ENCODE measurements at regions not wholly inside any gene's neighbourhood (a gene's known extent, or its start where the extent isn't known, plus 50 kb on each side); places are given as distances from the start of the nearest gene placed in this dataset.

GRCh38 chr3:72003936-72004335 is 219.0 kb upstream of the PROK2 start:
- H3K36me3 ChIP-seq (ENCODE audit: low read length) = no peaks in the 10 kb centered on the region
- no peaks in the 10 kb centered on the region for H3F3A ChIP-seq (ENCODE audit: insufficient read depth)
- H3K4me2 ChIP-seq (ENCODE audit: low read depth, low read length, poor library complexity, severe bottlenecking) = no peak overlapping the region
- no peak overlapping the region for H3K9ac ChIP-seq (ENCODE audit: low read length)
- H4K20me1 ChIP-seq (ENCODE audit: low read depth, low read length) = no peaks in the 10 kb centered on the region
- no peak overlapping the region for H3K4me3 ChIP-seq (ENCODE audit: insufficient read depth, low read length, poor library complexity, severe bottlenecking)
- H3K27me3 ChIP-seq (ENCODE audit: low read length) = no peaks in the 10 kb centered on the region
- TF ChIP-seq EZH2phosphoT487 (conservative IDR thresholded peaks at IDR 0.05; ENCODE audit: low read length) = no peak
- TF ChIP-seq CTCF (IDR thresholded peaks at IDR 0.05; ENCODE audit: insufficient read depth, low read length, poor library complexity, severe bottlenecking) = no peak
- H3K27ac ChIP-seq (ENCODE audit: low read depth, low read length) = no peak overlapping the region
- no peaks in the 10 kb centered on the region for H3K9me2 ChIP-seq (replicated peaks; ENCODE audit: insufficient read depth, low read length)
- no peak overlapping the region for H2AFZ ChIP-seq (ENCODE audit: low read depth, low read length, severe bottlenecking)
- no peaks in the 10 kb centered on the region for H3K9me3 ChIP-seq (ENCODE audit: insufficient read depth, low read length)
- H3K79me2 ChIP-seq (ENCODE audit: insufficient read depth, low read length) = no peaks in the 10 kb centered on the region

GRCh38 chr3:72001758-72002157 is 216.8 kb upstream of the PROK2 start:
- H3K4me3 ChIP-seq (ENCODE audit: insufficient read depth, low read length, poor library complexity, severe bottlenecking) = no peak overlapping the region
- no peaks in the 10 kb centered on the region for H3K27me3 ChIP-seq (ENCODE audit: low read length)
- no peak for TF ChIP-seq CTCF (IDR thresholded peaks at IDR 0.05; ENCODE audit: insufficient read depth, low read length, poor library complexity, severe bottlenecking)
- no peak for TF ChIP-seq EZH2phosphoT487 (conservative IDR thresholded peaks at IDR 0.05; ENCODE audit: low read length)
- H2AFZ ChIP-seq (ENCODE audit: low read depth, low read length, severe bottlenecking) = no peak overlapping the region
- H3K36me3 ChIP-seq (ENCODE audit: low read length) = no peaks in the 10 kb centered on the region
- H3K9me3 ChIP-seq (ENCODE audit: insufficient read depth, low read length) = no peaks in the 10 kb centered on the region
- H3K9ac ChIP-seq (ENCODE audit: low read length) = no peak overlapping the region
- no peaks in the 10 kb centered on the region for H3F3A ChIP-seq (ENCODE audit: insufficient read depth)
- H3K79me2 ChIP-seq (ENCODE audit: insufficient read depth, low read length) = no peaks in the 10 kb centered on the region
- H4K20me1 ChIP-seq (ENCODE audit: low read depth, low read length) = no peaks in the 10 kb centered on the region
- no peaks in the 10 kb centered on the region for H3K9me2 ChIP-seq (replicated peaks; ENCODE audit: insufficient read depth, low read length)
- no peak overlapping the region for H3K27ac ChIP-seq (ENCODE audit: low read depth, low read length)
- no peak overlapping the region for H3K4me2 ChIP-seq (ENCODE audit: low read depth, low read length, poor library complexity, severe bottlenecking)

- TF ChIP-seq EZH2phosphoT487 (conservative IDR thresholded peaks at IDR 0.05; ENCODE audit: low read length) (no peak), CTCF (IDR thresholded peaks at IDR 0.05; ENCODE audit: insufficient read depth, low read length, poor library complexity, severe bottlenecking) (no peak)
- Histone ChIP-seq H3K9me3 (ENCODE audit: insufficient read depth, low read length) (no peaks in the 10 kb centered on the region), H3K79me2 (ENCODE audit: insufficient read depth, low read length) (no peaks in the 10 kb centered on the region), H4K20me1 (ENCODE audit: low read depth, low read length) (no peaks in the 10 kb centered on the region), H3K9me2 (replicated peaks; ENCODE audit: insufficient read depth, low read length) (no peaks in the 10 kb centered on the region), H3F3A (ENCODE audit: insufficient read depth) (no peaks in the 10 kb centered on the region), H3K4me3 (ENCODE audit: insufficient read depth, low read length, poor library complexity, severe bottlenecking) (no peak overlapping the region), H2AFZ (ENCODE audit: low read depth, low read length, severe bottlenecking) (no peak overlapping the region), H3K27ac (ENCODE audit: low read depth, low read length) (no peak overlapping the region), H3K36me3 (ENCODE audit: low read length) (no peaks in the 10 kb centered on the region), H3K9ac (ENCODE audit: low read length) (no peak overlapping the region), H3K4me2 (ENCODE audit: low read depth, low read length, poor library complexity, severe bottlenecking) (no peak overlapping the region), H3K27me3 (ENCODE audit: low read length) (no peaks in the 10 kb centered on the region)
These were observed 214.2 kb upstream of the PROK2 start for GRCh38 chr3:71998995-71999673.

Measured in SU-DHL-6 (cell line).